HG03175 (cell line): ENCODE measurements at regions not wholly inside any gene's neighbourhood (a gene's known extent, or its start where the extent isn't known, plus 50 kb on each side); places are given as distances from the start of the nearest gene placed in this dataset.
"Not testable (repeated sequence)": the region's sequence is repeated elsewhere in the genome, so short reads cannot be mapped to it uniquely, and the experiment has no call there.

ENCODE experiments used
- ATAC-seq: cut with Tn5 transposase; IDR thresholded peaks from one replicate; pipeline ENCODE4 v1.9.1; 2021; ENCODE audit warnings: mild to moderate bottlenecking, moderate library complexity; ENCODE audit not compliant: unreplicated experiment

- no peak for ATAC-seq
These were observed 158.8 kb upstream of the KYNU start for GRCh38 chr2:142718576-142719155.

GRCh38 chr2:142716463-142717242 lies 160.8 kb upstream of the KYNU start:
- no peak for ATAC-seq

- peak; percentile 65 for ATAC-seq
These were observed 162.9 kb upstream of the KYNU start for GRCh38 chr2:142714600-142714999.

GRCh38 chr2:142710336-142710735 lies 167.1 kb upstream of the KYNU start:
- no peak for ATAC-seq

GRCh38 chr2:142707318-142707717 lies 170.1 kb upstream of the KYNU start:
- ATAC-seq = no peak

GRCh38 chr2:142702397-142702796 lies 175.1 kb upstream of the KYNU start:
- not testable (repeated sequence) for ATAC-seq

- ATAC-seq = not testable (repeated sequence)
These were observed 181.9 kb upstream of the KYNU start for GRCh38 chr2:142695350-142696257.

GRCh38 chr2:142694282-142694681 lies 183.2 kb upstream of the KYNU start:
- ATAC-seq = no peak

GRCh38 chr2:142693171-142693950 lies 184.1 kb upstream of the KYNU start:
- no peak for ATAC-seq

- ATAC-seq = no peak
These were observed 188.4 kb upstream of the KYNU start for GRCh38 chr2:142688856-142689605.

GRCh38 chr2:142687509-142687908 lies 190.0 kb upstream of the KYNU start:
- no peak for ATAC-seq

- no peak for ATAC-seq
These were observed 190.4 kb upstream of the KYNU start for GRCh38 chr2:142687075-142687474.

- no peak for ATAC-seq
These were observed 192.8 kb upstream of the KYNU start for GRCh38 chr2:142684667-142685066.

- ATAC-seq = no peak
These were observed 194.9 kb upstream of the KYNU start for GRCh38 chr2:142682528-142682927.

GRCh38 chr2:142681952-142682351 lies 195.5 kb upstream of the KYNU start:
- ATAC-seq = no peak

- ATAC-seq = no peak
These were observed 199.3 kb upstream of the KYNU start for GRCh38 chr2:142678164-142678563.

- no peak for ATAC-seq
These were observed 202.1 kb upstream of the KYNU start for GRCh38 chr2:142675398-142675797.

- ATAC-seq = no peak
These were observed 203.6 kb upstream of the KYNU start for GRCh38 chr2:142673836-142674235.

- no peak for ATAC-seq
These were observed 204.8 kb upstream of the KYNU start for GRCh38 chr2:142672698-142673097.

- ATAC-seq = no peak
These were observed 207.1 kb upstream of the KYNU start for GRCh38 chr2:142670362-142670761.
